AG10803 (cell line): ENCODE measurements at regions not wholly inside any gene's neighbourhood (a gene's known extent, or its start where the extent isn't known, plus 50 kb on each side); places are given as distances from the start of the nearest gene placed in this dataset.

Experiments used
- DNase-seq: peaks from one replicate; pipeline ENCODE4 v3.0.0; 2010; ENCODE audit warnings: low read depth
- H3K4me3 ChIP-seq: 2 replicates; pipeline ENCODE4 v1.5.1; 2011; ENCODE audit warnings: mild to moderate bottlenecking, low read length, control low read depth
- TF ChIP-seq, protein P1 (sequence below): conservative IDR thresholded peaks from 2 replicates; pipeline ENCODE4 v1.5.1; 2011; ENCODE audit warnings: mild to moderate bottlenecking, low read length, control low read depth, inconsistent platforms

- DNase-seq = no peak
- TF ChIP-seq, protein P1, sequence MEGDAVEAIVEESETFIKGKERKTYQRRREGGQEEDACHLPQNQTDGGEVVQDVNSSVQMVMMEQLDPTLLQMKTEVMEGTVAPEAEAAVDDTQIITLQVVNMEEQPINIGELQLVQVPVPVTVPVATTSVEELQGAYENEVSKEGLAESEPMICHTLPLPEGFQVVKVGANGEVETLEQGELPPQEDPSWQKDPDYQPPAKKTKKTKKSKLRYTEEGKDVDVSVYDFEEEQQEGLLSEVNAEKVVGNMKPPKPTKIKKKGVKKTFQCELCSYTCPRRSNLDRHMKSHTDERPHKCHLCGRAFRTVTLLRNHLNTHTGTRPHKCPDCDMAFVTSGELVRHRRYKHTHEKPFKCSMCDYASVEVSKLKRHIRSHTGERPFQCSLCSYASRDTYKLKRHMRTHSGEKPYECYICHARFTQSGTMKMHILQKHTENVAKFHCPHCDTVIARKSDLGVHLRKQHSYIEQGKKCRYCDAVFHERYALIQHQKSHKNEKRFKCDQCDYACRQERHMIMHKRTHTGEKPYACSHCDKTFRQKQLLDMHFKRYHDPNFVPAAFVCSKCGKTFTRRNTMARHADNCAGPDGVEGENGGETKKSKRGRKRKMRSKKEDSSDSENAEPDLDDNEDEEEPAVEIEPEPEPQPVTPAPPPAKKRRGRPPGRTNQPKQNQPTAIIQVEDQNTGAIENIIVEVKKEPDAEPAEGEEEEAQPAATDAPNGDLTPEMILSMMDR = no peak
- H3K4me3 ChIP-seq = no peak overlapping the region
Measured at GRCh38 chr19:33927789-33928457, 131.3 kb downstream of the KCTD15 start.

- no peak for DNase-seq
- TF ChIP-seq, protein P1 = no peak
Measured at GRCh38 chr19:33928458-33928950, 131.8 kb downstream of the KCTD15 start.

GRCh38 chr19:33933931-33934330 is 137.3 kb downstream of the KCTD15 start:
- TF ChIP-seq, protein P1 = no peak
- no peak overlapping the region for H3K4me3 ChIP-seq
- no peak for DNase-seq

More at GRCh38 chr19:33928458-33928950, 131.8 kb downstream of the KCTD15 start:
- H3K4me3 ChIP-seq = no peak overlapping the region

GRCh38 chr19:33938821-33939220 is 142.2 kb downstream of the KCTD15 start:
- DNase-seq = no peak
- no peak overlapping the region for H3K4me3 ChIP-seq
- TF ChIP-seq, protein P1 = no peak

DNA sequence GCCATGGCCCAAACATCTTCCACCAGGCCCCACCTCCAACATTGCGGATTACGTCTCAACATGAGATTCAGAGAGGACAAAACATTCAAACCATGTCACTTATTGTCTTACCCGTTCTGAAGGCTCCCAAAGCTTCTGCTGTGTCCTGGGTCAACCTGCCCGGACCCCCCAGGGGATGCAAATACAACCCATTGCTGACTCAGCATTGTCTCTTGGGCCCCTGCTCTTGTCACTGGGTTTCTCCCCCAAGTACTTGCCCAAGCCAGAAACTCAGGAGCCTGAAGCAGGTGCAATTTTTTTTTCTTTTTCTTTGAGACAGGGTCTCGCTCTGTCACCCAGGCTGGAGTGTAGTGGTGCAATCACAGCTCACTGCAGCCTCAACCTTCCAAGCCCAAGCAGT is 144.5 kb downstream of the KCTD15 start:
- DNase-seq = no peak
- TF ChIP-seq, protein P1 = no peak
- no peak overlapping the region for H3K4me3 ChIP-seq

- no peak overlapping the region for H3K4me3 ChIP-seq
- DNase-seq = no peak
- TF ChIP-seq, protein P1 = no peak
Measured at GRCh38 chr19:33946535-33947264, 150.0 kb downstream of the KCTD15 start.
